Urinary bladder (tissue), 3 donors: ENCODE measurements at regions not wholly inside any gene's neighbourhood (a gene's known extent, or its start where the extent isn't known, plus 50 kb on each side); places are given as distances from the start of the nearest gene placed in this dataset.

ENCODE experiments used
- DNase-seq: peaks from one replicate; pipeline ENCODE4 v3.0.0-alpha.2; 2015; ENCODE audit errors: extremely low spot score
- H3K27ac ChIP-seq: one replicate; pipeline ENCODE4 v1.5.1; 2013; ENCODE audit warnings: low read depth, mild to moderate bottlenecking, moderate library complexity
- H3K36me3 ChIP-seq: one replicate; pipeline ENCODE4 v1.6.1; 2013; ENCODE audit warnings: mild to moderate bottlenecking, moderate library complexity; ENCODE audit not compliant: insufficient read depth
- H3K4me1 ChIP-seq: one replicate; pipeline ENCODE4 v1.6.1; 2013; ENCODE audit warnings: mild to moderate bottlenecking, moderate library complexity; ENCODE audit not compliant: insufficient read depth
- H3K4me3 ChIP-seq: one replicate; pipeline ENCODE4 v1.5.1; 2013; ENCODE audit warnings: low read depth, low read length
- WGBS: extraction: QIAGEN DNeasy Blood & Tissue Kit; methylation state at CpG from one replicate; pipeline ENCODE4 v1.1.7; 2013; 5-methylcytosine and 5-hydroxymethylcytosine counted together
- donor health status: healthy with polysubstance abuse.
- donor health status: healthy.

DNA sequence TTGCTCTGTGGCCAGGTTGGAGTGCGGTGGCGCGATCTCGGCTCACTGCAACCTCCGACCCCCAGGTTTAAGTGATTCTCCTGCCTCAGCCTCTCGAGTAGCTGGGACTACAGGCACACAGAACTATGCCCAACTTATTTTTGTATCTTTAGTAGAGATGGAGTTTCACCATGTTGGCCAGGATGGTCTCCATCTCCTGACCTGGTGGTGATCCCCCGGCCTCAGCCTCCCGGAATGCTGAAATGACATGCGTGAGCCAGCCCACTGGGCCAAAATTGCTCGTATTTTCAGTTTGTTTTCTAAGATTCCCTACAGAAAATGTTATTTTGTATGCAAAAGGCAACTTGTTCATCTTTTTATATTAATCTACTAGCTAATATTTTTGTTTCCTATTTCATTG lies 782.6 kb downstream of the TLE1 start:
- Histone ChIP-seq H3K36me3 (no peaks in the 10 kb centered on the region), H3K4me1 (no peaks in the 10 kb centered on the region), H3K27ac (no peak overlapping the region), H3K4me3 (no peak overlapping the region)
- DNase-seq = no peak
- 96% methylated on average over 10 of the region's 10 CpGs for WGBS

DNA sequence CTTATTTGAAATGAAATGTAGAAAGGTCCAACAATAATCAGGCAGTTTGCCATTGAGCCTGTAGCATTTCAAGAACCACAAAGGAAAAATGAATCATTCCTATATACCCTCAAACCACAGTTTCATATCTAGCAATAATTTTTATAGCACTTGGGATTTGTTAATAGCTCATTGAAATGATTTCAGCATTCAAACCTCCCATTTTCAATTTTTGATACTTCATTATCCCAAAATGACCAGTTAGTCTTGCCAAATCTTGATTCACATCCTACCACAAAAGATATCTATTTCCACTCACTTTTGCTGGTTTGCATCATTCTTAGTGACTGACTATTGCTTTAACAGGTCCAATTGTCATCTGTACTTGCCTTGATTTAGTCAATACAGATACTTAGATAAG lies 790.1 kb downstream of the TLE1 start:
- DNase-seq = no peak
- no peaks in the 10 kb centered on the region for H3K36me3 ChIP-seq

DNA sequence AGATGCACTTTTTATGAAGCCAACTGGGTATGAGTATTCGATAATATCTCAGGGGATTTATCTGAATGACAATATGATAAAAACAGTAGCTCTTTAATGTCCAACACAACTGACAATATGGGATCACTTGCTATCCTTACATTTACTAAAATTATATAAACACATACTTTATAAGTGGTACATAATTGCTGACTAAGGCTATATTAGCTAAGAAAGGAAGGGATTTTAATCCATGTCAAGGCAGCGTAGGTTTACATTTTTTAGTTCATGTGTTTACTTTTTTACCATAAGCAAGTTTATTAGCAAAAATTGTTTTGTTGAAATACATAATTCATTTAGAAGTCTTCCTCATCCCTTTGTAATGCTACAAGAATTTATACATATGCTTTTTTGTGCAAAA lies 796.2 kb downstream of the TLE1 start:
- DNase-seq = no peak
- H3K36me3 ChIP-seq = no peaks in the 10 kb centered on the region
- H3K4me3 ChIP-seq = no peak overlapping the region
- no peak overlapping the region for H3K27ac ChIP-seq
- no peaks in the 10 kb centered on the region for H3K4me1 ChIP-seq
- WGBS = 77% methylated on average over 2 of the region's 2 CpGs

More for the DNA sequence above, 790.1 kb downstream of the TLE1 start:
- Histone ChIP-seq H3K4me1 (no peaks in the 10 kb centered on the region), H3K4me3 (no peak overlapping the region), H3K27ac (no peak overlapping the region)

DNA sequence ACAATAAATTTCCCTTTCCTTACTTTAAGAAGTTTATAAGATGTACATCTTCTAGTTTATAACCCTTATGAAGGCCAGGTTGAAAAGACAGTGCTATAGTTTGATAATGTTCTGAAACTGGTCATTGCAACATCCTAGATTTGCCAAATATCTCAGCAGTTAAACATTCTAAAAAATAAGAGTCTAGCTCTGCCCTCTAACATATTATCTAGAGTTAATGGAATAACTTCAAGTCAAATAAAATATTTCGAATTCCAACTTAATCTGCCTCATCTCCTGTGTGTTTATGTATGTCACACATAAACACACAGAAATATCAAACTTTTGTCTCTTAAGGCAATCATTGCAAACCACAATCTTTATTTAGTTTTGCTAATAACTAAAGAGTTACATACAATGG lies 796.6 kb downstream of the TLE1 start:
- Histone ChIP-seq H3K4me3 (no peak overlapping the region), H3K36me3 (no peaks in the 10 kb centered on the region), H3K27ac (no peak overlapping the region), H3K4me1 (no peaks in the 10 kb centered on the region)
- WGBS = 52% methylated on average over 1 of the region's 1 CpG
- no peak for DNase-seq

DNA sequence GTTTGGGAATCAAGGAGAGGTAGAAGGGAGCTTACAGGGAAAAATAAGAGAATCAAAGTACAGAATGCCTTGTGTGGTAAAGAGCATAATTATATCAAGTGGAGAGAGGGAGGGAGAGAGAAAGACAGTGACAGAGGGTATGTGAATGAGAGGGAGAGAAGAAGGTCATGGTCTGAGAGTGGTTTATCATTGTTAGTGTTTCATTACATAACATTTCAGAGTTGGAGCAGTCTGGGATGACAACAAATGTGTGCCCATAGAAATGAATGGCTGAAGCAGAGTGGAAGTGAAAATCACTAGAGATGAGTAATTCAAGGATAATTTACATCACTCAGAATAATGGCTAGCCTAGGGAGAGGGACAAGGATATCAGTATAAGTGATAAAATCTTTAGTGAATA lies 799.2 kb downstream of the TLE1 start:
- Histone ChIP-seq H3K36me3 (no peaks in the 10 kb centered on the region), H3K4me1 (no peaks in the 10 kb centered on the region), H3K4me3 (no peak overlapping the region), H3K27ac (no peak overlapping the region)
- DNase-seq = no peak

DNA sequence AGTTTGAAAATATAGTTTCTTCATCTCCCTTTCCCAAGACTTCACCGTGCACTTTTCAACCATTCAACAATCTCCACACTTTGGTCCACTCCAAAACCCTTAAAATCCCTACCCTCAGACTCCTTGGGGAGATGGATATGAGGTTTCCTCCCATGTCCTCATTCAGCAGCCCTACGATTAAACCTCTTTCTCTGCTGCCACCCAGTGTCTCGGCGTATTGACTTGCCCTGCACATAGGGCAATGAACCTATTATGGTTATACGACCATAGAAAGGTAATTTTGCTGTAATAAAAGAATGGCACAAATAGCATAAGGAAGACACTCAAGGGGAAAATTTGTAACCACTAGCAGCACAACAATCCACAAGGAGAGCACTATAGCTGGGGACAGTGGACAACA lies 803.5 kb downstream of the TLE1 start:
- Histone ChIP-seq H3K4me3 (no peak overlapping the region), H3K36me3 (no peaks in the 10 kb centered on the region), H3K27ac (no peak overlapping the region), H3K4me1 (no peaks in the 10 kb centered on the region)
- DNase-seq = no peak
- WGBS = 88% methylated on average over 5 of the region's 5 CpGs

DNA sequence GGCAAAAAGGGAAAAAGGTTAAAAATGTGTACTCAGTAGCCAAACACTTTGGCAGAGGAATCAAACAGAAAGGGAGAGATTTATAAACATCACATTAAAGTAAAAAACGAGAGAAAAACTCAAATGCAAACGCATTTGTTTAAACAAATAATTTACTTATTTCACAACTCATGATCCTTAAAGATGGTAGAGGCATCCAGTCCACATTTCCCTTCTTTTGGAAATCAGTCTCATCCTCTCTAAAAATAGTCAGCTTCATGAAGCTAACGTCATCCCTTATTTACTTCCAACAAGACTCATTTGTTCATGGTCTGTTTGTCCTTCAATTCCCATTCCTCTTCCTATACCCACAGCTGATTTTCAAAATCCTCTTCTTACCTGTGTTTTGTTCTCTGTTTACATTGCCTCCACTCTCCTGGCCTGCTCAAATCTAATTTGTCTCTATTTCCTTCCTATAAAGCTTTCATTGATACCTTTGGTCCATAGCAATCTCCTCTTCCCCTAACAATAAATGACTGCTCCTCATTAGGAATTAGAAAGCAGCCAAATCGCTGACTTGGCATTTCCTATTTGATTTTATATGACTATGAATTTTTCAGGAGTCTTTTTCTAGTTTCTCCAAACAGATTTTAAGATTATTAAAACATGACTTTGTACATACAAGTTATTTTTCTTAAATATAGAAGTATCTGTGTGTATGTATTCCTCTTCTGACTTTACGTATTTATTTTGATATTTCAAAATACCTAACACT lies 805.3 kb downstream of the TLE1 start:
- Histone ChIP-seq H3K36me3 (no peaks in the 10 kb centered on the region), H3K4me3 (no peak overlapping the region), H3K4me1 (no peaks in the 10 kb centered on the region), H3K27ac (no peak overlapping the region)
- 50% methylated on average over 5 of the region's 5 CpGs for WGBS
- DNase-seq = no peak

DNA sequence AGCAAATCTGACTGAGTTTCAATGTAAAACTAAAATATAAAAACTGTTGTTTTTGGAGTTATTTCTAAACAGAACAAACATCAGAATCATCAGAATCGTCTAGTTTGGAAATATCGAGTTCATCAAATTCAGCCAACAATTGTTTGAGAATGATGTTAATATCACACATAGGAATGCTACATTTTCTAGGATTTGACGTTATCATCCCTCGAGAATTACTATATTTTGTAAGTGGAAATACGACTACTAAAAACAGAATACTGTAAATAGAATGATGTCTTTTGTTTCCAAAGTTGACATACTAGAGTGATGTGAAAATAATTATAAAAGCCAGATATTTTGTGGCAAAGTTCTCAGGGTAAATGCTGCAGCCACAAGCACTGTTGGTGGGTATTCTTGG lies 805.9 kb downstream of the TLE1 start:
- Histone ChIP-seq H3K4me1 (no peaks in the 10 kb centered on the region), H3K4me3 (no peak overlapping the region), H3K36me3 (no peaks in the 10 kb centered on the region), H3K27ac (no peak overlapping the region)
- WGBS = 79% methylated on average over 5 of the region's 5 CpGs
- no peak for DNase-seq

DNA sequence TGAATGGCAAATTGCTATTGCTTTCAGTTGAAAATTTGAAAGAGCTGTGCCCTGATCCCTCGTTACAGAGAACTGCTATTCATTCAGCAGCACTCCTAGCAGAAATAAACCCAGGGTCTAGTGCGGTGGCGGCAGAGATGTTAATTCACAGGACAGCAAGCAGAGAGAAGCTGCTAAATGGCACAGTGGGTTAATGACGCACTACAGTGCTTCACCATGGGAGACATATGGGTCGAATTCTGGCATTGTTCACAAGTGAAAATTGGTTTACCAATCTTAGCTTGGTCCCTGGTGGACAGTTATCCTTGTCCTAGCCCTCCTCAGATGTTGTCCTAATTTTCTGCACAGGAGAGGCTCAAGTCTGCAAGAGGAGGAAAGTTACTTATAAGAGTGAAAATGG lies 807.4 kb downstream of the TLE1 start:
- Histone ChIP-seq H3K27ac (no peak overlapping the region), H3K4me1 (no peaks in the 10 kb centered on the region), H3K36me3 (no peaks in the 10 kb centered on the region), H3K4me3 (no peak overlapping the region)
- WGBS = 89% methylated on average over 5 of the region's 5 CpGs
- no peak for DNase-seq

DNA sequence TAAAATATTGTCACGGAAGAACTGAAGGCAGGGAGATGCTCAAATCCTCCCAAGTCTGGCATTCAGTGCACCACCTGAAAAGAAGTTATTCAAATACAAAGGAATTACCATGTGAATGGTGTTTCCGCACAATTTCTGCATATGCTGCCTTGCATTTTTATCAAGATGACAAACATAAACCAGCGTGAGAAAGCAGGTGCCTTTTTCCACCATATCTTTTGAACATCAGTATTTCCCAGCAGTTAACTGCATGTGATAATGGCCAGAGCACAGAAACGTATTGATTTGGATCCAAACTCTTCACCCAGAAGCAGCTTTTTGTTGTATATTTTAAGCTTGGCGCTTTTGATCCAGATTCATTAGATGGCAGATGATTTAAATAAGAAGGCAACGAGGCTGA lies 808.0 kb downstream of the TLE1 start:
- WGBS = 82% methylated on average over 6 of the region's 6 CpGs
- no peak for DNase-seq
- H3K4me1 ChIP-seq = no peaks in the 10 kb centered on the region

DNA sequence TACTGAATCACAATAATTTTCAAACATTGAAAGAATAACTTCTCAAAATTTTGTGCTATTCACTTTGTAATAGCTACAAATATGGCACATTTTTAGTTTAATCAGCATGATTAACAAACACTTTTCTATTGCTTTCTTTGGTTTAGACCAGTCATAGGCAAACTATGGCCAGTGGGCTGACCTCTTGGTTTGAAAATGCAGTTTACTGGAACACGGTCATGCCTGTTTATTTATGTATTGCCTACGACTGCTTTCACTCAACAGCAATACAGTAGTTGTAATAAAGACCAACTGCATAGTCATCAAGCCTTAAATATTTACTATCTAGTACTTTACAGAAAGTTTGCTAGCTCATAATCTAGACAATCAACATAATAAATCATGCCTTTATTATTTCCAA lies 810.8 kb downstream of the TLE1 start:
- Histone ChIP-seq H3K36me3 (no peaks in the 10 kb centered on the region), H3K4me1 (no peaks in the 10 kb centered on the region), H3K27ac (no peak overlapping the region), H3K4me3 (no peak overlapping the region)
- WGBS = 70% methylated on average over 2 of the region's 2 CpGs
- no peak for DNase-seq

More for the DNA sequence above, 808.0 kb downstream of the TLE1 start:
- H3K27ac ChIP-seq = no peak overlapping the region
- H3K36me3 ChIP-seq = no peaks in the 10 kb centered on the region
- no peak overlapping the region for H3K4me3 ChIP-seq

DNA sequence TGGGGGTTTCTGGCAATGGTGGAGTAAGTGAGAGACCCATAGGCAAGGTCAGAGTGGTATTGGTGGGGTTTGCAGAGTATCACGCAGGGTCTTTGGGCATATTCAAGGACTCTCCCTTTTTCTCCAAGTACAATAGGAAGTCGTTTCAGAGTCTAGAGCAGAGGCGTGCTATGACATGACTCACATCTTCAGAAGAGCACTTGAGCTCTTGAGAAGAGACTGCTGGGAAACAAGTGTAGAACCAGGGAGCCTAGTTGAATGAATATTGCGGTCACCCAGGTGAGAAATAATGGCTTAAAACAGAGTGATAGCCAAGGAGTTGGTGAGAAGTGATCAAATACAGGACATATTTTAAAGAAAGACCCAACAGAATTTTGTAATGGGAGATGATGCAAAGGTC lies 813.4 kb downstream of the TLE1 start:
- DNase-seq = no peak
- Histone ChIP-seq H3K4me1 (no peaks in the 10 kb centered on the region), H3K36me3 (no peaks in the 10 kb centered on the region), H3K4me3 (no peak overlapping the region), H3K27ac (no peak overlapping the region)
- 90% methylated on average over 4 of the region's 4 CpGs for WGBS

DNA sequence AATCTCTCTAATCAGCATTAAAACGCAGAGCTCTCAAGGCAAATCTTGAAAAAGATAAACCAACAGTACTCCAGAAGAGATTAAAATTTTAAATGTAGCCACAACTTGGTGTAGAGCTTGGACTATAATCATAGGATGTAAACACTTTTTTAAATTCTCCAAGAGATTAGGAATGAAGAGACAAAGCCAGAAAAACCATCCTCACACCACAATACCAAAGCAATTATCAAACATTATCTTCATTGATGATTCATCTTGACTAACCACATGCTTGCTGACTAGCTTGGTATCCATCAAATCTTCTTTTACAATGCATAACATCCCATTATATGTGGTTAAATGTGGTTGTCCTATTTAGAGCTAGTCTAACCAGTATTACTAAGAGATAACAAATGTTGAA lies 815.1 kb downstream of the TLE1 start:
- H3K4me1 ChIP-seq = no peaks in the 10 kb centered on the region
- H3K36me3 ChIP-seq = no peaks in the 10 kb centered on the region
- no peak overlapping the region for H3K27ac ChIP-seq
- WGBS = 18% methylated on average over 1 of the region's 1 CpG
- no peak overlapping the region for H3K4me3 ChIP-seq
- DNase-seq = no peak

DNA sequence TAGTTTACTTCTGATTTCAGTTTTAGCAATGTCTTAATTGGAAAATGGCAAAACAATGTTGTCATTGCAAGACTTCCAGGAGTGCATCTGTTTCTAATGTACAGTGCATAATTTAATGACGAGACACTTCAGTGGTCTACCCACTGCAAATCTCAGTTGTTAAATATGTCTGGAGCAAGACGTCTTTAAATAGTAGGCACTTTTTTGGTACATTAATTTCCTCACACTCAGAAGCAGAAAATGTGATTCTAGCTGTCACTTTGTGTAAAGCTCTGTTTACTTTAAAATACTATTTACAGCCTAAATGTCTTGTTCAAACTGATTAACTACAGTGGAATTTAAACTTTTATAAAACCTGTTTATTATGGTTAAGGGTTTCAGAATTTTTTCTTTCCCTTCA lies 815.5 kb downstream of the TLE1 start:
- 39% methylated on average over 2 of the region's 2 CpGs for WGBS
- no peak overlapping the region for H3K27ac ChIP-seq

DNA sequence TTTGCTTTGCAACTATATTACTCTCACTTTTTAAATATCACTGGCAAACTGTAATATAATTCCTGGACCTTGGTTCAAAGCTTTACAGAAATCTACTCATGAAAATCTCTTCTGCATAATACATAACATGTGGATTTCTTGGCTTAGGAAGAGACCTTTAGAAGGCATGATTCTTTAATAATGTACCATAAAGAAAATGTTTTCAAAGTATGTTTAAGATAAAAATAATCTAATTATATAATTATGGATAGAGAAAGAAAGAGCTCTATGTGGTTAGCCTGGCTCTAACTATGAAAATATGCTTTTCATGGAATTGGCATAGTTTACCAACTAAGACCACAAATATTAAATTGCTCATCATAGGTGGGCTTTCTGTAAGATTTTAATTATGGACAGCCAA lies 817.8 kb downstream of the TLE1 start:
- Histone ChIP-seq H3K4me1 (no peaks in the 10 kb centered on the region), H3K36me3 (no peaks in the 10 kb centered on the region), H3K4me3 (no peak overlapping the region), H3K27ac (no peak overlapping the region)
- DNase-seq = no peak

More for the DNA sequence above, 815.5 kb downstream of the TLE1 start:
- DNase-seq = no peak
- Histone ChIP-seq H3K4me3 (no peak overlapping the region), H3K36me3 (no peaks in the 10 kb centered on the region), H3K4me1 (no peaks in the 10 kb centered on the region)
